ENCODE measurements at regions not wholly inside any gene's neighbourhood (a gene's known extent, or its start where the extent isn't known, plus 50 kb on each side); places are given as distances from the start of the nearest gene placed in this dataset.

- TF ChIP-seq CTCF (IDR thresholded peaks at IDR 0.05) (no peak), POLR2A (IDR thresholded peaks at IDR 0.05) (no peak)
- no peak overlapping the region for H3K4me3 ChIP-seq (ENCODE audit: low read depth, poor library complexity, severe bottlenecking)
- WGBS, 2 donors: 62 to 81% methylated on average over 2 of the region's 2 CpGs
- intact Hi-C loops (cut with DNase I; ENCODE audit: low total_unique reads): no loop called here
- DNase-seq (ENCODE audit: low spot score in 2 of 2): no peak
Observed at GRCh38 chr12:28104316-28104715, 85.9 kb upstream of the CCDC91 start.

- no peak for TF ChIP-seq CTCF (IDR thresholded peaks at IDR 0.05)
- no peak for TF ChIP-seq POLR2A (IDR thresholded peaks at IDR 0.05)
- WGBS, 2 donors: 36 to 42% methylated on average over 3 of the region's 3 CpGs
- no peak for DNase-seq (ENCODE audit: low spot score in 2 of 2)
- no peak overlapping the region for H3K4me3 ChIP-seq (ENCODE audit: low read depth, poor library complexity, severe bottlenecking)
- intact Hi-C loops (cut with DNase I; ENCODE audit: low total_unique reads): no loop called here
Observed at GRCh38 chr12:28104903-28105864, 85.1 kb upstream of the CCDC91 start.

- intact Hi-C loops (cut with DNase I; ENCODE audit: low total_unique reads): no loop called here
- H3K4me3 ChIP-seq (ENCODE audit: low read depth, poor library complexity, severe bottlenecking): no peak overlapping the region
- DNase-seq (ENCODE audit: low spot score in 2 of 2): no peak
- WGBS, 2 donors: 45 to 51% methylated on average over 2 of the region's 2 CpGs
- TF ChIP-seq CTCF (IDR thresholded peaks at IDR 0.05): no peak
- no peak for TF ChIP-seq POLR2A (IDR thresholded peaks at IDR 0.05)
Observed at GRCh38 chr12:28107679-28108078, 82.6 kb upstream of the CCDC91 start.

- intact Hi-C loops (cut with DNase I; ENCODE audit: low total_unique reads): no loop called here
- no peak overlapping the region for H3K4me3 ChIP-seq (ENCODE audit: low read depth, poor library complexity, severe bottlenecking)
- no peak for DNase-seq (ENCODE audit: low spot score in 2 of 2)
- 50 to 63% methylated on average over 1 of the region's 1 CpG for WGBS, 2 donors
- TF ChIP-seq POLR2A (IDR thresholded peaks at IDR 0.05) (no peak), CTCF (IDR thresholded peaks at IDR 0.05) (no peak)
Observed at GRCh38 chr12:28108599-28108998, 81.7 kb upstream of the CCDC91 start.

- intact Hi-C loops (cut with DNase I; ENCODE audit: low total_unique reads): no loop called here
- no peak overlapping the region for H3K4me3 ChIP-seq (ENCODE audit: low read depth, poor library complexity, severe bottlenecking)
- TF ChIP-seq CTCF (IDR thresholded peaks at IDR 0.05) (no peak), POLR2A (IDR thresholded peaks at IDR 0.05) (no peak)
- DNase-seq (ENCODE audit: low spot score in 2 of 2): no peak
- WGBS, 2 donors: 81 to 84% methylated on average over 3 of the region's 3 CpGs
Observed at GRCh38 chr12:28110329-28110728, 79.9 kb upstream of the CCDC91 start.
